Chondrocyte (in vitro differentiated cells): ENCODE measurements at regions not wholly inside any gene's neighbourhood (a gene's known extent, or its start where the extent isn't known, plus 50 kb on each side); places are given as distances from the start of the nearest gene placed in this dataset.

Experiments
- DNase-seq: peaks from one replicate; pipeline ENCODE4 v3.0.0; 2021; ENCODE audit warnings: mixed read lengths, low spot score
- H3K27ac Mint-ChIP-seq: one replicate; pipeline ENCODE4 v1.8.0; 2021; ENCODE audit warnings: mild to moderate bottlenecking, moderate library complexity, mixed read lengths; ENCODE audit not compliant: unreplicated experiment
- H3K27me3 Mint-ChIP-seq: 2 replicates; pipeline ENCODE4 v1.8.0; 2021; ENCODE audit warnings: low read depth, mixed read lengths
- H3K36me3 Mint-ChIP-seq: 2 replicates; pipeline ENCODE4 v1.8.0; 2021; ENCODE audit warnings: low read depth, mixed read lengths
- H3K4me1 Mint-ChIP-seq: 2 replicates; pipeline ENCODE4 v1.8.0; 2021; ENCODE audit warnings: low read depth, mild to moderate bottlenecking, mixed read lengths
- H3K4me3 Mint-ChIP-seq: one replicate; pipeline ENCODE4 v1.8.0; 2021; ENCODE audit warnings: mild to moderate bottlenecking, moderate library complexity, mixed read lengths; ENCODE audit not compliant: unreplicated experiment
- H3K9me3 Mint-ChIP-seq: 2 replicates; pipeline ENCODE4 v1.8.0; 2021; ENCODE audit warnings: low read depth, mixed read lengths
- TF ChIP-seq, protein P1 (sequence below): fragments of 200-600 bp; sonication (generic); IDR thresholded peaks from 2 replicates; pipeline ENCODE4 v1.5.0; 2021; ENCODE audit warnings: antibody characterized with exemption, mild to moderate bottlenecking, moderate library complexity

DNA sequence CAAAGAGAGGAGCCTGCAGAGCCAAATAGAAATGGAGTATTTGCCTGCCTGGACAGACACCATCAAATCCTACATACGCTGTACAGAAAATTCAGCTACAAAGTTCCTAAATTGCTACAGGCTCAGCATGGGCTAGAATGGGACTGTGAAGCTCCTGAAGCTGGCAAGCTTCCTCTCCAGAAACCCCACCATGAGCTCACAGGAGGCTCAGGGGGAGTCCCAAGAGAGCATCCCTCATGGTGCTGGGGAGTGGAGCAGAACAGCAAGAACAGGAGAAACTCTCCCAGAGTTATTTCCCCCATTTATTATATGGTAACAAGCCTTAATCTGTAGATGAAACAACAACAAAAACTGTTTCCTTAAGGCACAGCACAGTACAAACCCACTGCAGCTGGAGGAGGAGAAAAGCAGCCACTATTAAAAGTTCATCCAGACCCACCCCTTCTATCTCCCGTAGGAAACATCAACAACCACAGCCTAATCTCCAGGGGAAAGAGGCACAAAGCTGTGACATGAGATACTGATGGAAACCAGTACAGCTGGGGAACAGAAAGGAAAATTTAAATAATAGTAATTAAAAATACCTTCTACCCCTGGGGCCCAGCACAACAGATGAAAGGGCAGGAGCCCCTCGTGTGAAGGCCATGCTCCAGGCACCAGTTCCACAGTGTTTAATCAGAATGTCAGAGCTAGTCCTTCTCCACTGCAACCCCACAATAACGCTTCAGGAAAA lies 548.5 kb downstream of the MTRR start:
- H3K27ac Mint-ChIP-seq: peak overlapping the region; percentile 32
- TF ChIP-seq, protein P1, sequence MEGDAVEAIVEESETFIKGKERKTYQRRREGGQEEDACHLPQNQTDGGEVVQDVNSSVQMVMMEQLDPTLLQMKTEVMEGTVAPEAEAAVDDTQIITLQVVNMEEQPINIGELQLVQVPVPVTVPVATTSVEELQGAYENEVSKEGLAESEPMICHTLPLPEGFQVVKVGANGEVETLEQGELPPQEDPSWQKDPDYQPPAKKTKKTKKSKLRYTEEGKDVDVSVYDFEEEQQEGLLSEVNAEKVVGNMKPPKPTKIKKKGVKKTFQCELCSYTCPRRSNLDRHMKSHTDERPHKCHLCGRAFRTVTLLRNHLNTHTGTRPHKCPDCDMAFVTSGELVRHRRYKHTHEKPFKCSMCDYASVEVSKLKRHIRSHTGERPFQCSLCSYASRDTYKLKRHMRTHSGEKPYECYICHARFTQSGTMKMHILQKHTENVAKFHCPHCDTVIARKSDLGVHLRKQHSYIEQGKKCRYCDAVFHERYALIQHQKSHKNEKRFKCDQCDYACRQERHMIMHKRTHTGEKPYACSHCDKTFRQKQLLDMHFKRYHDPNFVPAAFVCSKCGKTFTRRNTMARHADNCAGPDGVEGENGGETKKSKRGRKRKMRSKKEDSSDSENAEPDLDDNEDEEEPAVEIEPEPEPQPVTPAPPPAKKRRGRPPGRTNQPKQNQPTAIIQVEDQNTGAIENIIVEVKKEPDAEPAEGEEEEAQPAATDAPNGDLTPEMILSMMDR: no peak
- no peak overlapping the region for H3K4me3 Mint-ChIP-seq
- no peaks in the 10 kb centered on the region for H3K27me3 Mint-ChIP-seq
- H3K36me3 Mint-ChIP-seq: no peaks in the 10 kb centered on the region
- peaks cover 15% of the 10 kb centered on the region for H3K4me1 Mint-ChIP-seq
- DNase-seq: no peak
- H3K9me3 Mint-ChIP-seq: no peaks in the 10 kb centered on the region

- Mint-ChIP-seq H3K4me1 (peaks cover 15% of the 10 kb centered on the region), H3K4me3 (no peak overlapping the region), H3K27ac (no peak overlapping the region), H3K9me3 (no peaks in the 10 kb centered on the region), H3K27me3 (no peaks in the 10 kb centered on the region), H3K36me3 (no peaks in the 10 kb centered on the region)
- no peak for DNase-seq
- TF ChIP-seq, protein P1: no peak
Measured at GRCh38 chr5:8418049-8418426, 549.1 kb downstream of the MTRR start.

- DNase-seq: no peak
- H3K36me3 Mint-ChIP-seq: no peaks in the 10 kb centered on the region
- H3K4me1 Mint-ChIP-seq: no peaks in the 10 kb centered on the region
- H3K27ac Mint-ChIP-seq: no peak overlapping the region
- no peaks in the 10 kb centered on the region for H3K27me3 Mint-ChIP-seq
- peaks cover 8% of the 10 kb centered on the region for H3K9me3 Mint-ChIP-seq
- TF ChIP-seq, protein P1: no peak
- H3K4me3 Mint-ChIP-seq: no peak overlapping the region
Measured at GRCh38 chr5:8429778-8430758, 561.1 kb downstream of the MTRR start.

- Mint-ChIP-seq H3K4me3 (no peak overlapping the region), H3K27me3 (no peaks in the 10 kb centered on the region), H3K27ac (no peak overlapping the region), H3K36me3 (no peaks in the 10 kb centered on the region), H3K4me1 (no peaks in the 10 kb centered on the region), H3K9me3 (no peaks in the 10 kb centered on the region)
- TF ChIP-seq, protein P1: no peak
- no peak for DNase-seq
Measured at GRCh38 chr5:8434501-8434900, 565.6 kb downstream of the MTRR start.

- DNase-seq: no peak
- Mint-ChIP-seq H3K36me3 (no peaks in the 10 kb centered on the region), H3K27ac (no peak overlapping the region), H3K27me3 (no peaks in the 10 kb centered on the region), H3K4me1 (no peaks in the 10 kb centered on the region), H3K4me3 (no peak overlapping the region), H3K9me3 (no peaks in the 10 kb centered on the region)
- TF ChIP-seq, protein P1: no peak
Measured at GRCh38 chr5:8436924-8437323, 568.0 kb downstream of the MTRR start.
